ENCODE measurements at regions not wholly inside any gene's neighbourhood (a gene's known extent, or its start where the extent isn't known, plus 50 kb on each side); places are given as distances from the start of the nearest gene placed in this dataset.

DNA sequence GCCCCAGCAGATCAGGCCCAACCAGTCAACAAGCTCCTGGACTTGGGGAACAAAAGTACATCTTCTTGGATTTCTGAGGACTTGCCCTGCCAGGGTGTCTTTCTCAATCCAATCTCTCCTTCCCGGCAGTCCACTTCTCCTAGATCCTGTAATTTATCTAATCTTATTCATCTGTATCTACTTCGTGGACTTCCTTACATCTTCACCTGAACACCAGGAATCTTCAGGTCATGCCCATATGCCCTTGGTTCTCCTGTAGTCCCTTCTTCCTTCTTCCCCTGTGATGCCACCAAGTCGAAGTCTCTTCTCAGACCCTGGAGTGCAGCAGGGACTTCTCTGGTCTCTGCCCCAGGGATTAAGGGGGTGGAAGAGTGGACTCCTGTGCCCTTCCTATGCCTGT is 100.3 kb downstream of the ZNF280B start:
- H3K27ac Mint-ChIP-seq = no peak overlapping the region
- H3K27ac ChIP-seq (ENCODE audit: low read depth, low read length) = no peak overlapping the region
- no peaks in the 10 kb centered on the region for H3K36me3 Mint-ChIP-seq (ENCODE audit: low read depth)
- TF ChIP-seq, protein P1, sequence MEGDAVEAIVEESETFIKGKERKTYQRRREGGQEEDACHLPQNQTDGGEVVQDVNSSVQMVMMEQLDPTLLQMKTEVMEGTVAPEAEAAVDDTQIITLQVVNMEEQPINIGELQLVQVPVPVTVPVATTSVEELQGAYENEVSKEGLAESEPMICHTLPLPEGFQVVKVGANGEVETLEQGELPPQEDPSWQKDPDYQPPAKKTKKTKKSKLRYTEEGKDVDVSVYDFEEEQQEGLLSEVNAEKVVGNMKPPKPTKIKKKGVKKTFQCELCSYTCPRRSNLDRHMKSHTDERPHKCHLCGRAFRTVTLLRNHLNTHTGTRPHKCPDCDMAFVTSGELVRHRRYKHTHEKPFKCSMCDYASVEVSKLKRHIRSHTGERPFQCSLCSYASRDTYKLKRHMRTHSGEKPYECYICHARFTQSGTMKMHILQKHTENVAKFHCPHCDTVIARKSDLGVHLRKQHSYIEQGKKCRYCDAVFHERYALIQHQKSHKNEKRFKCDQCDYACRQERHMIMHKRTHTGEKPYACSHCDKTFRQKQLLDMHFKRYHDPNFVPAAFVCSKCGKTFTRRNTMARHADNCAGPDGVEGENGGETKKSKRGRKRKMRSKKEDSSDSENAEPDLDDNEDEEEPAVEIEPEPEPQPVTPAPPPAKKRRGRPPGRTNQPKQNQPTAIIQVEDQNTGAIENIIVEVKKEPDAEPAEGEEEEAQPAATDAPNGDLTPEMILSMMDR (conservative IDR thresholded peaks at IDR 0.05) = no peak
- no peaks in the 10 kb centered on the region for H3K4me1 ChIP-seq (ENCODE audit: control insufficient read depth, insufficient read depth, low read length)
- no peaks in the 10 kb centered on the region for H3K9me3 Mint-ChIP-seq
- no peaks in the 10 kb centered on the region for H3K9me3 ChIP-seq (ENCODE audit: control insufficient read depth, low read length)
- H3K4me3 Mint-ChIP-seq = no peak overlapping the region
- no peaks in the 10 kb centered on the region for H3K36me3 ChIP-seq (ENCODE audit: control insufficient read depth, insufficient read depth, low read length)
- 74 to 100% methylated on average over 1 to 3 of the region's 3 CpGs for WGBS, 2 experiments (ENCODE audit: insufficient coverage in 1 of 2, insufficient read length in 1 of 2)
- no peak overlapping the region for H3K9ac ChIP-seq (ENCODE audit: extremely low read depth, low read length, poor library complexity, severe bottlenecking)
- H3K4me1 Mint-ChIP-seq = no peaks in the 10 kb centered on the region
- DNase-seq = no peak
- H3K27me3 Mint-ChIP-seq (ENCODE audit: insufficient read depth) = peaks cover 99% of the 10 kb centered on the region
- no peak overlapping the region for H3K4me3 ChIP-seq (ENCODE audit: low read length)
- peaks cover 87% of the 10 kb centered on the region for H3K27me3 ChIP-seq (ENCODE audit: control insufficient read depth, insufficient read depth, low read length, poor library complexity, severe bottlenecking)

GRCh38 chr22:22408731-22409696 is 99.5 kb downstream of the ZNF280B start:
- Histone ChIP-seq H3K36me3 (ENCODE audit: control insufficient read depth, insufficient read depth, low read length) (no peaks in the 10 kb centered on the region), H3K9ac (ENCODE audit: extremely low read depth, low read length, poor library complexity, severe bottlenecking) (no peak overlapping the region), H3K27me3 (ENCODE audit: control insufficient read depth, insufficient read depth, low read length, poor library complexity, severe bottlenecking) (peaks cover 92% of the 10 kb centered on the region), H3K4me3 (ENCODE audit: low read length) (no peak overlapping the region), H3K9me3 (ENCODE audit: control insufficient read depth, low read length) (no peaks in the 10 kb centered on the region), H3K4me1 (ENCODE audit: control insufficient read depth, insufficient read depth, low read length) (no peaks in the 10 kb centered on the region), H3K27ac (ENCODE audit: low read depth, low read length) (no peak overlapping the region)
- Mint-ChIP-seq H3K4me3 (no peak overlapping the region), H3K27ac (no peak overlapping the region), H3K4me1 (no peaks in the 10 kb centered on the region), H3K36me3 (ENCODE audit: low read depth) (no peaks in the 10 kb centered on the region), H3K27me3 (ENCODE audit: insufficient read depth) (peaks cover 99% of the 10 kb centered on the region), H3K9me3 (no peaks in the 10 kb centered on the region)
- 46 to 56% methylated on average over 9 to 14 of the region's 14 CpGs for WGBS, 2 experiments (ENCODE audit: insufficient coverage in 1 of 2, insufficient read length in 1 of 2)
- DNase-seq = peak; percentile 81
- TF ChIP-seq, protein P1 (conservative IDR thresholded peaks at IDR 0.05) = peak; percentile 70

DNA sequence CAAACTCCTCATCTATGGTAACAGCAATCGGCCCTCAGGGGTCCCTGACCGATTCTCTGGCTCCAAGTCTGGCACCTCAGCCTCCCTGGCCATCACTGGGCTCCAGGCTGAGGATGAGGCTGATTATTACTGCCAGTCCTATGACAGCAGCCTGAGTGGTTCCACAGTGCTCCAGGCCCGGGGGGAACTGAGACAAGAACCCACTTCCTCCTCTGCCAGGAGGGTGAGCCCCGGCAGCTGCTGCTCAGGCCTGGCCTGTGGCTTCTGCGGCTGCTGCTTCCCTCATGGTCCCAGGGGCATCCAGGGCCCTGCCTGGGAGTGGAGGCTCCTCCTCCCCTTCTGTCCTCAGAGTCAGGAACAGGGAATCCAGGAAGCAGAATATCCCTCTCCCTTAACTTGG is 98.4 kb downstream of the ZNF280B start:
- H3K9me3 Mint-ChIP-seq = no peaks in the 10 kb centered on the region
- H3K27me3 ChIP-seq (ENCODE audit: control insufficient read depth, insufficient read depth, low read length, poor library complexity, severe bottlenecking) = peaks cover 94% of the 10 kb centered on the region
- H3K36me3 Mint-ChIP-seq (ENCODE audit: low read depth) = no peaks in the 10 kb centered on the region
- no peak overlapping the region for H3K4me3 Mint-ChIP-seq
- no peak overlapping the region for H3K27ac ChIP-seq (ENCODE audit: low read depth, low read length)
- H3K4me3 ChIP-seq (ENCODE audit: low read length) = no peak overlapping the region
- H3K27me3 Mint-ChIP-seq (ENCODE audit: insufficient read depth) = peaks cover 99% of the 10 kb centered on the region
- DNase-seq = no peak
- H3K4me1 ChIP-seq (ENCODE audit: control insufficient read depth, insufficient read depth, low read length) = no peaks in the 10 kb centered on the region
- TF ChIP-seq, protein P1 (conservative IDR thresholded peaks at IDR 0.05) = no peak
- no peak overlapping the region for H3K27ac Mint-ChIP-seq
- WGBS, 2 experiments (ENCODE audit: insufficient coverage in 1 of 2, insufficient read length in 1 of 2) = 63 to 82% methylated on average over 2 to 5 of the region's 5 CpGs
- no peaks in the 10 kb centered on the region for H3K4me1 Mint-ChIP-seq
- H3K9me3 ChIP-seq (ENCODE audit: control insufficient read depth, low read length) = no peaks in the 10 kb centered on the region
- H3K9ac ChIP-seq (ENCODE audit: extremely low read depth, low read length, poor library complexity, severe bottlenecking) = no peak overlapping the region
- H3K36me3 ChIP-seq (ENCODE audit: control insufficient read depth, insufficient read depth, low read length) = no peaks in the 10 kb centered on the region

All from endodermal cell (in vitro differentiated cells).